ENCODE measurements at regions not wholly inside any gene's neighbourhood (a gene's known extent, or its start where the extent isn't known, plus 50 kb on each side); places are given as distances from the start of the nearest gene placed in this dataset.

DNA sequence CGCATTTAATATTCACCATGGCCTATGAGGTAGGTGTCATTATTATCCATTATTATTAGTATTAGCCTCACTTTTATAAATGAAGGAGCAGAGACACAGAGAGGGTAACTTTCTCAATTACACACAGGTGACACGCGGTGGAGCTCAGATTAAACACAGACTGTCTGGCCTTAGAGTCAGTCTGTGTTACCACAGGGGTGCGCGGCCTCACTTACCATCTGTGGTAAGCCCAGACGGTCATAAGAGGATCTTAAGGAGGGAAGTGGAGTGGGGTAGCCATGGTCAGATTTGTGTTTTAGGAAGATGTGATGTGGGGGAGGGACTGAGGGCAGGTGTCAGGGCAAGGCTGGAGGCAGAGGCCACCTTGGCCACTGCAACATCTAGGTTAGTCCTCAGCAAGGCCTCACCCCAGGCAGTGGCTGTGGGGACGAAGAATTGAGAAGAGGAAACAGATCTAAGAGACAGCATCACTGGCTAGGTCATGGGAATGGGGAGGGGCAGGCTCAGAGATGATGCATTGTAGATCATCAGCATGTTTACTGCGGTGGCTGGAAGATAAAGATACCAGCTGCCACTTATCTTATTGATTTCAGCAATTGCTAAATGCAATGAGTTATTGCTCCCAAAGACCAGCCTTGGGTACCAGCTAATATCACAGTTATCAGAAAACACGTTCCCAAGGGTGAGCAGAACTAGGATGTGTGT, 67.1 kb downstream of the SERPINA3 start:
- no peak overlapping the region for H3K4me3 ChIP-seq (ENCODE audit: low read depth, low read length)
- TF ChIP-seq, protein P1, sequence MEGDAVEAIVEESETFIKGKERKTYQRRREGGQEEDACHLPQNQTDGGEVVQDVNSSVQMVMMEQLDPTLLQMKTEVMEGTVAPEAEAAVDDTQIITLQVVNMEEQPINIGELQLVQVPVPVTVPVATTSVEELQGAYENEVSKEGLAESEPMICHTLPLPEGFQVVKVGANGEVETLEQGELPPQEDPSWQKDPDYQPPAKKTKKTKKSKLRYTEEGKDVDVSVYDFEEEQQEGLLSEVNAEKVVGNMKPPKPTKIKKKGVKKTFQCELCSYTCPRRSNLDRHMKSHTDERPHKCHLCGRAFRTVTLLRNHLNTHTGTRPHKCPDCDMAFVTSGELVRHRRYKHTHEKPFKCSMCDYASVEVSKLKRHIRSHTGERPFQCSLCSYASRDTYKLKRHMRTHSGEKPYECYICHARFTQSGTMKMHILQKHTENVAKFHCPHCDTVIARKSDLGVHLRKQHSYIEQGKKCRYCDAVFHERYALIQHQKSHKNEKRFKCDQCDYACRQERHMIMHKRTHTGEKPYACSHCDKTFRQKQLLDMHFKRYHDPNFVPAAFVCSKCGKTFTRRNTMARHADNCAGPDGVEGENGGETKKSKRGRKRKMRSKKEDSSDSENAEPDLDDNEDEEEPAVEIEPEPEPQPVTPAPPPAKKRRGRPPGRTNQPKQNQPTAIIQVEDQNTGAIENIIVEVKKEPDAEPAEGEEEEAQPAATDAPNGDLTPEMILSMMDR (IDR thresholded peaks at IDR 0.05; ENCODE audit: insufficient read depth, low read depth, low read length) = no peak
- DNase-seq (ENCODE audit: low read depth) = no peak

DNA sequence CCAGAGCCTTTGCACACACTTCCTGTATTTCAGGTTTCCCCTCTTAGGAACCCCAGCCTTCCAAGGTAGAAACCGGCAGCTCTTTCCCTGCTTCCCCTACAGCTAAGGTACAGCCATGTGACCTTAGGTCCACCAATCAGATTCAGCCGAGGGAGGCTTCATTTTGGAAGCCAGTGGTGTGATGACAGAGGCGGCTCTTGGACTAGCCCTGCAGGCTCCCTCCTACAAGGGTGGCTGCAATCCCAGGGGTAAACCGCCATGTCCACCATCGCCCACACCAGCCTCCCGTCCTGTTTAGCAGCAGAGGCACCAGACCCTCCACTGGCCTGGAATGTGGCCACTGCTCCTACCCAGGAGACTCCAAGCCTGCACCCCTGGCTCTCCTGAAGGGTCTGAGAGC, 65.6 kb downstream of the SERPINA3 start:
- TF ChIP-seq, protein P1 (IDR thresholded peaks at IDR 0.05; ENCODE audit: insufficient read depth, low read depth, low read length) = no peak
- no peak for DNase-seq (ENCODE audit: low read depth)
- H3K4me3 ChIP-seq (ENCODE audit: low read depth, low read length) = no peak overlapping the region

DNA sequence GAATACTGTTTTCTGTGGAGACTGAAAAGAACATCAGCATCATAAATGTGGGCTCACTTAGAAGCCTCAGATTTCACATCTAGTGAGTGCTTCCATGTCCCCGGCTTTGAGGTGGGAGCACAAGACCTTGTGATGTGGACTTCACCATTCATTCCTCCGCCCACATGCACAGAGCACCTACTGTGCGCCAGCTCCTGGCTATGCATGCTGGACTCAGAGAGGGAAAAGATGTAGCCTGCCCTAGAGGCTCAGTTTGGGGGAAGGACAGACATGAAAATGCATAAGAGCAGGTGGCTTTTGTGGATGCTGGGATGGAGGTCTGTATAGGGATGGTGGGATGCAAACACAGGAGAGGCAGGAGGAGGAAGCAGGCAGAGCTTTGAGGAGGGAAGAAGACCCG, 65.0 kb downstream of the SERPINA3 start:
- no peak for DNase-seq (ENCODE audit: low read depth)
- H3K4me3 ChIP-seq (ENCODE audit: low read depth, low read length) = no peak overlapping the region
- TF ChIP-seq, protein P1 (IDR thresholded peaks at IDR 0.05; ENCODE audit: insufficient read depth, low read depth, low read length) = no peak

DNA sequence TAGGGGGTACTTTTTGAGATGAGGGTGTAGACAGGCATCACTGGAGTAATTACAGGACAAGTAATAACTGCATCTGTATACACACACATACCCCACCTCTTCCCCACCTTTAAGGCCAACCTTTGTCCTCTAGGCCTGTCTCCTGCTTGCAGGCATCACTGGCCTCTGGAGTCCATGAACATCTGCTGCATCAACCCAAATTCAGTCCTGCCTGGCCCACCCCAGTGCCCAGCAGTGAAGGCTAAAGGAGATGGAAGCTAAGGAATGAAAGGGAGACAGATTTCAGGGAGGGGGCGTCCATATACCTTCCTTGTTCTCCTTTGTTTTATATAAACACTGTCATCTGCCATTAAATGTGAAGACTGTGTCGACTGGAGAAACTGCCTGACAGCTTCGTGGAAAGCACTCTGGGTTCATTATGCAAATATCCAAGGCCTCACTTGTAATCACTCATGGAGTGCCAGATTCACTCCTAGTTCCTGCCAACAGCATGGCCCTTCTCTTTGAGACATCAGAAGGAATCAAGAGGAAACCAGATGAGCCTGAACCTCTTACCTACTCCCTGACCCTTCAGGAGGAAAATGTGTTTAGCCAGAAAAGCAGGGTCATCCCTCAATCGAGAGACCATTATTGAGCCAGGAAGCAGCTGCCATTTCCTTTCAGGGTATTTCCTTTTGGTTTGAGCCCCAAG, 64.4 kb downstream of the SERPINA3 start:
- no peak overlapping the region for H3K4me3 ChIP-seq (ENCODE audit: low read depth, low read length)
- DNase-seq (ENCODE audit: low read depth) = no peak
- TF ChIP-seq, protein P1 (IDR thresholded peaks at IDR 0.05; ENCODE audit: insufficient read depth, low read depth, low read length) = no peak

DNA sequence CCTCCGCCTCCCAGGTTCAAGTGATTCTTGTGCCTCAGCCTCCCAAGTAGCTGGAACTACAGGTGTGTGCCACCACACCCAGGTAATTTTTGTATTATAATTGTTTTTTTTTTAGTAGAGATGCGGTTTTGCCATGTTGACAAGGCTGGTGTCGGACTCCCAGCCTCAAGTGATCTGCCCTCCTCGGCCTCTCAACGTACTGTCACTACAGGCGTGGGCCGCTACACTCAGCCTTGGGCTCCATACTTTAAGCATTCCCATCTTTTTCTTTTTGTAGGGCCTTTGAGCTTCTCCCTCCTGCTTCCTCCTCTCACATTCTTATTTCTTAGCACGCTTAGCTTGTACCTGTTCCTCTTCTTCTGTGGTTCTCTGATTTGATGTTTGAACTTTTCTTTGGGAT, 62.8 kb downstream of the SERPINA3 start:
- DNase-seq (ENCODE audit: low read depth) = no peak
- TF ChIP-seq, protein P1 (IDR thresholded peaks at IDR 0.05; ENCODE audit: insufficient read depth, low read depth, low read length) = no peak
- no peak overlapping the region for H3K4me3 ChIP-seq (ENCODE audit: low read depth, low read length)

DNA sequence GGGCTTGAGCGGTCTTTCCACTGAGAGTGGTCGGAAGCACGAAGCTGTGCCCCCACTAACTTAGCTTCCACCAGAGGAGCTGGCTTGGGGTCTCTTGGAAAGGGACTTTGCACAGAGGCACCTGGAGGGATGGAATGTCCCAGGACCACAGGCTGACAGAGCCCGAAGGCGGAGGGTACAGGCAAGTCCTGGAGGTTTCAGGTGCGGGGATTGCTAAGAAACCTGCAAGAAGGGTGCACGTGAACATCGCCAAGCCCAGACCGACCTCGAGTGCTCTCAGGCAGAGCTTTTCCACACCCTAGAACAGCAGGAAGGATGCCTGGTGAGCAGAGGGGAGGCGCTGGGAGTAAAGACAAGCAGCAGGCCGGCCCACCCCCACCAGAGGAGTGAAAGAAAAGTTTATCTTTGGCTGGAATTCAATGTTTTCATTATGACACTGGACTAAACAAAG, 61.6 kb downstream of the SERPINA3 start:
- no peak for DNase-seq (ENCODE audit: low read depth)
- H3K4me3 ChIP-seq (ENCODE audit: low read depth, low read length) = no peak overlapping the region
- TF ChIP-seq, protein P1 (IDR thresholded peaks at IDR 0.05; ENCODE audit: insufficient read depth, low read depth, low read length) = no peak
